ENCODE measurements at regions not wholly inside any gene's neighbourhood (a gene's known extent, or its start where the extent isn't known, plus 50 kb on each side); places are given as distances from the start of the nearest gene placed in this dataset.

DNA sequence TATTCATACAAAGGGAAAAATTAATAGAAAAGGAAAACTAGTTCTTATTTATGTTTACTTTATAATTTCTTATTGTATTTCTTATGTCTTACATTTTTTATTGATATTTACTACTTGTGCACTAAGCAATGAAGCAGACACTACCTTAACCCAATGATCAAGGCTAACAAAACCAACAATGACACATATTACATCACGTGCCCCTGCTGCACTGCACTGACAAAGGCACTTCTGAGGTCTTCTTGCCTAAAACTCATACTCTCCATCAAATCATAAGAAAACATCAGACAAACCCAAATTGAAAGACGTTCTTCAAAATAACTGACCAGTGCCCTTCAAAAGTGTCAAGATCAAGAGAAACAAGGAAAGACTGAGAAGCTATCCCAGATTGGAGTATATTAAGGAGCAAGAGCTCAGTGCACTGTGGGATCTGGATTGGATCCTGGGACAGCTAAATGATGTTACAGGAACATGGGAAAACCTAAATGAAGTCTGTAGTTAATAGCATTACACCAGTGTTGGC, 230.9 kb downstream of the AUH start:
- TF ChIP-seq, protein P1, sequence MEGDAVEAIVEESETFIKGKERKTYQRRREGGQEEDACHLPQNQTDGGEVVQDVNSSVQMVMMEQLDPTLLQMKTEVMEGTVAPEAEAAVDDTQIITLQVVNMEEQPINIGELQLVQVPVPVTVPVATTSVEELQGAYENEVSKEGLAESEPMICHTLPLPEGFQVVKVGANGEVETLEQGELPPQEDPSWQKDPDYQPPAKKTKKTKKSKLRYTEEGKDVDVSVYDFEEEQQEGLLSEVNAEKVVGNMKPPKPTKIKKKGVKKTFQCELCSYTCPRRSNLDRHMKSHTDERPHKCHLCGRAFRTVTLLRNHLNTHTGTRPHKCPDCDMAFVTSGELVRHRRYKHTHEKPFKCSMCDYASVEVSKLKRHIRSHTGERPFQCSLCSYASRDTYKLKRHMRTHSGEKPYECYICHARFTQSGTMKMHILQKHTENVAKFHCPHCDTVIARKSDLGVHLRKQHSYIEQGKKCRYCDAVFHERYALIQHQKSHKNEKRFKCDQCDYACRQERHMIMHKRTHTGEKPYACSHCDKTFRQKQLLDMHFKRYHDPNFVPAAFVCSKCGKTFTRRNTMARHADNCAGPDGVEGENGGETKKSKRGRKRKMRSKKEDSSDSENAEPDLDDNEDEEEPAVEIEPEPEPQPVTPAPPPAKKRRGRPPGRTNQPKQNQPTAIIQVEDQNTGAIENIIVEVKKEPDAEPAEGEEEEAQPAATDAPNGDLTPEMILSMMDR (IDR thresholded peaks at IDR 0.05; ENCODE audit: control insufficient read depth, extremely low read depth, insufficient read depth): no peak
- no peak for DNase-seq (ENCODE audit: low read depth)
- H3K4me3 ChIP-seq (ENCODE audit: low read depth, low read length): no peak overlapping the region

DNA sequence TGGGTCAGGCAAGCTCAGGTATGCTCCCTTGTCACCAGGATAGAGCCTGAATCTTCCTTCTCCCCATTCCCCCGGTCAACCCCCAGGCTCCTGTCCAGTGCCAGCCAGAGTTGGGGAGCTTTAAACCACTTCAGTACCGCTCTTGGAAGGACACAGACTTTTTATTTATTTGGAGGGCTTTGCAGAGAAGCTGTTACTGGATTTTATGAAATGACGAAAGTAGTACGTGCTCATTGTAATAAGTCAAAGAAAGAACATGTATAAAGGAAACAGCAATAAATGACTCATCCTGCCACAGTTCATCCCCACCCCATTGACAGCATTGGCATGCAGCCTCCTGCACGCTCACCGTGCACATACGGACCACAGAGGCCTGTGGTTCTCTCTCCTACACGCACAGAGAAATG, 230.3 kb downstream of the AUH start:
- DNase-seq (ENCODE audit: low read depth): no peak
- no peak overlapping the region for H3K4me3 ChIP-seq (ENCODE audit: low read depth, low read length)
- TF ChIP-seq, protein P1 (IDR thresholded peaks at IDR 0.05; ENCODE audit: control insufficient read depth, extremely low read depth, insufficient read depth): no peak

DNA sequence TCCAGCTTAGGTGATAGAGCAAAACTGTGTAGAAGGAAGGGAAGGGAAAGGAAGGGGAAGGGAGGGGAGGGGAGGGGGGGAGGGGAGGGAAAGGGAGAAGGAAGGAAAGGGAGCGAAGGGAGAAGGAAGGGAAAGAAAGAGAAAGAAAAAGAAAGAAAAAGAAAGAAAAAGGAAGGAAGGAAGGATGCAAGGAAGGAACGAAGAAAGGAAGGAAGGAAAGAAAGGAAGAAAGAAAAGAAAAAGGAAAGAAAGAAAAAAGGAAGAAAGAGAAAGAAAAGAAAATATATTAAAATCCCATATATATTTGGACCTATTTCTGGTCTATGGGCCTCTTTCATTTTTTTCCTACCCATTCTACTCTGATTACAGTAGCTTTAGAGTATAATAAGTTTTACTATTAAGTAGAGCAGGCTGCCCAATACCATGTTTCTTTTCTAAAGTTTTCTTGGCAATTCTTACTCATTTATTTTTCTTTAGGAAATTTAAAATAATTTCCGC, 229.1 kb downstream of the AUH start:
- TF ChIP-seq, protein P1 (IDR thresholded peaks at IDR 0.05; ENCODE audit: control insufficient read depth, extremely low read depth, insufficient read depth): no peak
- H3K4me3 ChIP-seq (ENCODE audit: low read depth, low read length): no peak overlapping the region
- no peak for DNase-seq (ENCODE audit: low read depth)

DNA sequence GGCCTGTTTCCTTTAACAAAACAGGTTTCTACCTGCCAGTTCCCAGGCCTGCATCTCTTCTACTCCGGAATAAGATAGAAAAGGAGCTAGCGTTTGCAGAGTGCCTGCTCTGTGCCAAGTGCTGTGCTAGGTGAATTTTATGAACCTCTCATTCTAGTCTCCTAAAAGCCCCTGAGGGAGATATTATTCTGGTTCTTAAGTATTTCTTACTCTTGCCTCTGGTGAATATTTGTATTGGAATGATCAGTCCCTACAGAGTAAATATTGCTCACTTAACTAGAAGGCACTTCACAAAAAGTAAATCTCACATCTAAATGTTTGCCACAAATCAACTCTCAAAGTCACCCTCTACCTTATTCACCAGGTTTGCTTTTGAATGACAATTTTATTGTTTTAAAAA, 227.1 kb downstream of the AUH start:
- DNase-seq (ENCODE audit: low read depth): peak; percentile 34
- H3K4me3 ChIP-seq (ENCODE audit: low read depth, low read length): no peak overlapping the region
- TF ChIP-seq, protein P1 (IDR thresholded peaks at IDR 0.05; ENCODE audit: control insufficient read depth, extremely low read depth, insufficient read depth): no peak

DNA sequence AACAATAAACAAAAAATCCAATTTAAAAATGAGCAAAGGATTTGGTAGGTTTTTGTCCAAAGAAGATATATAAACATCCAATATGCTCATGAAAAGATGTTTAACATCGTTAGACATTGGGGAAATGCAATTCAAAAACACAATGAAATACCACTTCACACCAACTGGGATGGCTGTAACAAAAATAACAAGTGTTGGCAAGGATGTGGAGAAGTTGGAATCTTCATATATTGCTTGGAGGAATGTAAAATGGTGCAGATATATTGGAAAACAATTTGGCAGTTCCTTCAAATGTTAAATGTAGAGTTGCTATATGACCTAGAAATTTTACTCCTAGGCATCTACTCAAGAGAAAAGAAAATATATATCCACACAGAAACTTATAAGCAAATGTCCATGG, 224.3 kb downstream of the AUH start:
- H3K4me3 ChIP-seq (ENCODE audit: low read depth, low read length): no peak overlapping the region
- DNase-seq (ENCODE audit: low read depth): no peak
- TF ChIP-seq, protein P1 (IDR thresholded peaks at IDR 0.05; ENCODE audit: control insufficient read depth, extremely low read depth, insufficient read depth): no peak

DNA sequence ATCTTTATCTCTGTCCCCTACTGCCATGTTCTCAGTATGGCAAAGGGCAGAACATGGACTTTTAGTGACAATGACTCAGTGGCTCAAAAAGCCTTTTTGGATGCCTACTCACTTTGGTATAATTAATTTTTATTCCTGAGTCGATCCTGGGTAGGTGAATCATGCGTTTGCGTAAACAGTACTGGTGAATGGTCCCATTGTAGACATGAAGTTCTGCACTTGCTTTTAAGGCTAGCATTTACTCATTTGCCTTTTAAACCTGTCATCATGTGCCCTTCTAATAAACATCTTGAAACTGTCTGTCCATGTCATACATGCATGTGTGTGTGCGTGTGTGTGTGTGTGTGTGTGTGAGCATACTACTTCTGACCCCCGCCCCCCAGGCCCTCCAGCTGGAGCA, 223.0 kb downstream of the AUH start:
- H3K4me3 ChIP-seq (ENCODE audit: low read depth, low read length): no peak overlapping the region
- DNase-seq (ENCODE audit: low read depth): no peak
- TF ChIP-seq, protein P1 (IDR thresholded peaks at IDR 0.05; ENCODE audit: control insufficient read depth, extremely low read depth, insufficient read depth): no peak

DNA sequence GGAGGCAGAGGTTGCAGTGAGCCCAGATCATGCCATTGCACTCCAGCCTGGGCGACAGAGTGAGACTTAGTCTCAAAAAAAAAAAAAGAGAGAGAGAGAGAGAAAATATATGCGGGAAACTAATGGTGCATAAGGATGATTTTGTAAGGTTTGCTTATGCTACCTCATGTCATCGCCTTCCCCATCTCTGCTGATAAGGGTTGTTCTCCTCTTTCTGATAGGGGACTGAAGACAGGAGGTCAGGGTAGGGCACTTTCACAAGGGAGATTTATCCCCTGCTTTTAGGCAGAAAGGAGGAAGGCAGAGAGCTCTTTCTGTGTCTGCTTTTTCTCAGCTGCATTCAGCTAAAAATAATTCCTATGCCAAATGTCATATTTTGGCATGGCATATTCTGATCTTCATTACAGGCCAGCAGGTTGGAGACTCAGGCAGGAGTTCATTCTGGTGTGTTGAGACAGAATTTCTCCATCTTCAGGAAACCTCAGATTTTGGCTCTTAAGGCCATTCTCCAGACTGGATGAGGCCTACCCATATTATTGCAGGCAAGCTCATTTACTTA, 220.2 kb downstream of the AUH start:
- no peak for DNase-seq (ENCODE audit: low read depth)
- no peak overlapping the region for H3K4me3 ChIP-seq (ENCODE audit: low read depth, low read length)
- TF ChIP-seq, protein P1 (IDR thresholded peaks at IDR 0.05; ENCODE audit: control insufficient read depth, extremely low read depth, insufficient read depth): no peak
